Hepatocyte (in vitro differentiated cells): ENCODE measurements at regions not wholly inside any gene's neighbourhood (a gene's known extent, or its start where the extent isn't known, plus 50 kb on each side); places are given as distances from the start of the nearest gene placed in this dataset.

ENCODE experiments used
- DNase-seq: peaks from one replicate; pipeline ENCODE4 v3.0.0-alpha.2; 2016; ENCODE audit warnings: low spot score
- H2AFZ ChIP-seq: fragments of 200-600 bp; sonication (generic); 2 replicates; pipeline ENCODE4 v1.6.0; 2016; ENCODE audit warnings: antibody characterized with exemption, mild to moderate bottlenecking
- H3K27ac ChIP-seq: fragments of 200-600 bp; sonication (generic); 2 replicates; pipeline ENCODE4 v1.5.1; 2016; ENCODE audit warnings: mild to moderate bottlenecking
- H3K27me3 ChIP-seq: fragments of 200-600 bp; sonication (generic); 2 replicates; pipeline ENCODE4 v1.6.1; 2016
- H3K36me3 ChIP-seq: fragments of 200-600 bp; sonication (generic); replicated peaks from 2 replicates; pipeline ENCODE4 v1.5.1; 2016; ENCODE audit warnings: low read depth; ENCODE audit not compliant: insufficient read depth
- H3K4me1 ChIP-seq: fragments of 200-600 bp; sonication (generic); 2 replicates; pipeline ENCODE4 v1.5.1; 2016; ENCODE audit warnings: mild to moderate bottlenecking, moderate library complexity; ENCODE audit not compliant: insufficient read depth
- H3K4me2 ChIP-seq: fragments of 200-600 bp; sonication (generic); 2 replicates; pipeline ENCODE4 v1.6.0; 2016
- H3K4me3 ChIP-seq: fragments of 200-600 bp; sonication (generic); 2 replicates; pipeline ENCODE4 v1.5.1; 2016; ENCODE audit warnings: mild to moderate bottlenecking
- H3K79me2 ChIP-seq: fragments of 200-600 bp; sonication (generic); 2 replicates; pipeline ENCODE4 v1.6.0; 2017; ENCODE audit warnings: mild to moderate bottlenecking
- H3K9me2 ChIP-seq: fragments of 200-600 bp; sonication (generic); replicated peaks from 2 replicates; pipeline ENCODE4 v1.6.0; 2017; ENCODE audit warnings: mild to moderate bottlenecking; ENCODE audit not compliant: insufficient read depth
- H3K9me3 ChIP-seq: fragments of 200-600 bp; sonication (generic); 2 replicates; pipeline ENCODE4 v1.5.1; 2016; ENCODE audit warnings: low read depth, mild to moderate bottlenecking
- H4K20me1 ChIP-seq: fragments of 200-600 bp; sonication (generic); 2 replicates; pipeline ENCODE4 v1.6.0; 2016; ENCODE audit warnings: mild to moderate bottlenecking; ENCODE audit not compliant: insufficient read depth, poor library complexity, severe bottlenecking
- CTCF ChIP-seq: fragments of 200-600 bp; sonication (generic); IDR thresholded peaks from 2 replicates; pipeline ENCODE4 v1.5.1; 2016; ENCODE audit warnings: antibody characterized with exemption, mild to moderate bottlenecking; ENCODE audit not compliant: poor library complexity
- EZH2 ChIP-seq: fragments of 200-600 bp; sonication (generic); IDR thresholded peaks from 2 replicates; pipeline ENCODE4 v1.6.1; 2016; ENCODE audit warnings: antibody characterized with exemption, mild to moderate bottlenecking, borderline replicate concordance
- EZH2phosphoT487 ChIP-seq: fragments of 200-600 bp; sonication (generic); IDR thresholded peaks from one replicate; pipeline ENCODE4 v1.6.1; 2018; ENCODE audit warnings: antibody characterized with exemption, mild to moderate bottlenecking, low read depth, moderate library complexity; ENCODE audit not compliant: unreplicated experiment, severe bottlenecking
- WGBS: methylation state at CpG from one replicate; pipeline ENCODE4 v1.1.6; 2016; ENCODE audit warnings: low lambda C conversion rate; ENCODE audit errors: missing lambda C conversion rate; 5-methylcytosine and 5-hydroxymethylcytosine counted together

- 93% methylated on average over 2 of the region's 2 CpGs for WGBS
- no peaks in the 10 kb centered on the region for H3K36me3 ChIP-seq
- H2AFZ ChIP-seq, result no peak overlapping the region
- no peaks in the 10 kb centered on the region for H4K20me1 ChIP-seq
- no peaks in the 10 kb centered on the region for H3K79me2 ChIP-seq
- no peaks in the 10 kb centered on the region for H3K27me3 ChIP-seq
- no peak overlapping the region for H3K4me3 ChIP-seq
- no peak for TF ChIP-seq CTCF
- TF ChIP-seq EZH2phosphoT487, result no peak
- no peak for TF ChIP-seq EZH2
- no peaks in the 10 kb centered on the region for H3K9me2 ChIP-seq
- no peak overlapping the region for H3K27ac ChIP-seq
- no peaks in the 10 kb centered on the region for H3K4me1 ChIP-seq
- H3K9me3 ChIP-seq, result no peaks in the 10 kb centered on the region
- no peak for DNase-seq
- H3K4me2 ChIP-seq, result no peak overlapping the region
These were observed 222.8 kb downstream of the SNCAIP start for GRCh38 chr5:122534829-122535228.

GRCh38 chr5:122541388-122541787, 229.4 kb downstream of the SNCAIP start:
- H3K4me2 ChIP-seq, result no peak overlapping the region
- DNase-seq, result no peak
- no peak for TF ChIP-seq EZH2
- peaks cover 5% of the 10 kb centered on the region for H3K27me3 ChIP-seq
- no peaks in the 10 kb centered on the region for H3K9me2 ChIP-seq
- no peaks in the 10 kb centered on the region for H4K20me1 ChIP-seq
- H3K4me3 ChIP-seq, result no peak overlapping the region
- H3K36me3 ChIP-seq, result no peaks in the 10 kb centered on the region
- H3K9me3 ChIP-seq, result no peaks in the 10 kb centered on the region
- WGBS, result 72% methylated on average over 1 of the region's 1 CpG
- H3K27ac ChIP-seq, result no peak overlapping the region
- no peaks in the 10 kb centered on the region for H3K4me1 ChIP-seq
- no peaks in the 10 kb centered on the region for H3K79me2 ChIP-seq
- H2AFZ ChIP-seq, result no peak overlapping the region

- Histone ChIP-seq H3K79me2 (no peaks in the 10 kb centered on the region), H3K9me3 (no peaks in the 10 kb centered on the region)
- WGBS, result 86% methylated on average over 3 of the region's 3 CpGs
These were observed 228.9 kb upstream of the SNX2 start for GRCh38 chr5:122545986-122546385.

GRCh38 chr5:122547219-122547618, 227.7 kb upstream of the SNX2 start:
- Histone ChIP-seq H3K79me2 (no peaks in the 10 kb centered on the region), H3K36me3 (no peaks in the 10 kb centered on the region), H4K20me1 (no peaks in the 10 kb centered on the region), H3K4me1 (no peaks in the 10 kb centered on the region), H3K9me3 (no peaks in the 10 kb centered on the region), H3K9me2 (no peaks in the 10 kb centered on the region), H3K4me2 (no peak overlapping the region), H3K27me3 (peaks cover 2% of the 10 kb centered on the region), H2AFZ (no peak overlapping the region), H3K4me3 (no peak overlapping the region), H3K27ac (no peak overlapping the region)
- 74% methylated on average over 2 of the region's 2 CpGs for WGBS
- TF ChIP-seq CTCF (no peak), EZH2phosphoT487 (no peak), EZH2 (no peak)
- no peak for DNase-seq

More at GRCh38 chr5:122545986-122546385, 228.9 kb upstream of the SNX2 start:
- Histone ChIP-seq H3K27me3 (peaks cover 5% of the 10 kb centered on the region), H3K36me3 (no peaks in the 10 kb centered on the region), H4K20me1 (no peaks in the 10 kb centered on the region), H3K9me2 (no peaks in the 10 kb centered on the region), H3K4me3 (no peak overlapping the region), H3K4me2 (no peak overlapping the region), H3K4me1 (no peaks in the 10 kb centered on the region), H2AFZ (no peak overlapping the region), H3K27ac (no peak overlapping the region)
- TF ChIP-seq EZH2 (no peak), EZH2phosphoT487 (no peak), CTCF (no peak)
- DNase-seq, result no peak
